SIG-M5 treated with dmso at 0.1 percent for 504 hours (cell line): ENCODE measurements at regions not wholly inside any gene's neighbourhood (a gene's known extent, or its start where the extent isn't known, plus 50 kb on each side); places are given as distances from the start of the nearest gene placed in this dataset.
"Not testable (repeated sequence)": the region's sequence is repeated elsewhere in the genome, so short reads cannot be mapped to it uniquely, and the experiment has no call there.

Experiments
- DNase-seq: peaks from one replicate; lab custom pipeline; 2025; ENCODE audit not compliant: unreplicated experiment; lab: John Stamatoyannopoulos, UW

GRCh38 chr2:53497020-53497419, 270.6 kb upstream of the CHAC2 start:
- no peak for DNase-seq

GRCh38 chr2:53493210-53493609, 274.4 kb upstream of the CHAC2 start:
- no peak for DNase-seq

- no peak for DNase-seq
Observed at GRCh38 chr2:53490659-53491058, 276.9 kb upstream of the CHAC2 start.

GRCh38 chr2:53486185-53486899, 281.3 kb upstream of the CHAC2 start:
- not testable (repeated sequence) for DNase-seq

GRCh38 chr2:53485021-53485728, 282.4 kb upstream of the CHAC2 start:
- DNase-seq = no peak

GRCh38 chr2:53484531-53484930, 283.1 kb upstream of the CHAC2 start:
- DNase-seq = no peak

- no peak for DNase-seq
Observed at GRCh38 chr2:53477517-53477916, 290.1 kb upstream of the CHAC2 start.

- no peak for DNase-seq
Observed at GRCh38 chr2:53476834-53477233, 290.8 kb upstream of the CHAC2 start.

- DNase-seq = no peak
Observed at GRCh38 chr2:53475766-53476165, 291.8 kb upstream of the CHAC2 start.

GRCh38 chr2:53475321-53475720, 292.3 kb upstream of the CHAC2 start:
- no peak for DNase-seq

GRCh38 chr2:53474914-53475313, 292.7 kb upstream of the CHAC2 start:
- no peak for DNase-seq

GRCh38 chr2:53473775-53474311, 293.8 kb upstream of the CHAC2 start:
- no peak for DNase-seq

GRCh38 chr2:53473236-53473635, 294.4 kb upstream of the CHAC2 start:
- no peak for DNase-seq

GRCh38 chr2:53467467-53468180, 300.0 kb upstream of the CHAC2 start:
- no peak for DNase-seq

GRCh38 chr2:53463806-53464726, 303.5 kb upstream of the CHAC2 start:
- DNase-seq = no peak

- DNase-seq = no peak
Observed at GRCh38 chr2:53460937-53461336, 306.7 kb upstream of the CHAC2 start.

- no peak for DNase-seq
Observed at GRCh38 chr2:53460347-53460746, 307.3 kb upstream of the CHAC2 start.

- no peak for DNase-seq
Observed at GRCh38 chr2:53455094-53455493, 312.5 kb upstream of the CHAC2 start.

GRCh38 chr2:53452957-53453748, 314.5 kb upstream of the CHAC2 start:
- DNase-seq = no peak

GRCh38 chr2:53452400-53452799, 315.2 kb upstream of the CHAC2 start:
- DNase-seq = no peak
